ENCODE measurements at regions not wholly inside any gene's neighbourhood (a gene's known extent, or its start where the extent isn't known, plus 50 kb on each side); places are given as distances from the start of the nearest gene placed in this dataset.
"Not testable (repeated sequence)": the region's sequence is repeated elsewhere in the genome, so short reads cannot be mapped to it uniquely, and the experiment has no call there.

DNA sequence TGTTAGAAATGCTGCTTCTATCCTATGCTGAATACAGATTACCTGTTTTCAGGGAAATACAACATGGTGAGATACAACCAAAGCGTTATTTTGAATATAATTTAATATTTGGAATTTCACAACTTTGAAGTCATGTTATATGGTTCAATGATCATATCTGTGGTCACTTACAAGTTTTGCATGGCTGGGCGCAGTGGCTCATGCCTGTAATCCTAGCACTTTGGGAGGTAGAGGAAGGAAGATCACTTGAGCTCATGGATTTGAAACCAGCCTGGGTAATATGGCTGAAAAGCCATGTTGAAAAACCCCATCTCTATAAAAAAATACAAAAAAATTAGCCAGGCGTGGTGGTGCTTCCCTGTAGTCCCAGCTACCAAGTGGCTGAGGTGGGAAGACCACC, 57.9 kb downstream of the DOP1B start:
- DNase-seq (ENCODE audit: low read depth) = no peak
- TF ChIP-seq CTCF (conservative IDR thresholded peaks at IDR 0.05; ENCODE audit: low read depth, low read length) = no peak
- no peak overlapping the region for H3K4me3 ChIP-seq (ENCODE audit: low read depth, low read length)

GRCh38 chr21:36217743-36218142, 61.1 kb downstream of the DOP1B start:
- no peak overlapping the region for H3K4me3 ChIP-seq (ENCODE audit: low read depth, low read length)
- no peak for TF ChIP-seq CTCF (conservative IDR thresholded peaks at IDR 0.05; ENCODE audit: low read depth, low read length)
- DNase-seq (ENCODE audit: low read depth) = no peak

- H3K4me3 ChIP-seq (ENCODE audit: low read depth, low read length) = no peak overlapping the region
- no peak for TF ChIP-seq CTCF (conservative IDR thresholded peaks at IDR 0.05; ENCODE audit: low read depth, low read length)
- no peak for DNase-seq (ENCODE audit: low read depth)
Measured at GRCh38 chr21:36218691-36219090, 62.1 kb downstream of the DOP1B start.

- no peak for DNase-seq (ENCODE audit: low read depth)
- no peak for TF ChIP-seq CTCF (conservative IDR thresholded peaks at IDR 0.05; ENCODE audit: low read depth, low read length)
- H3K4me3 ChIP-seq (ENCODE audit: low read depth, low read length) = no peak overlapping the region
Measured at GRCh38 chr21:36223451-36223850, 66.8 kb downstream of the DOP1B start.

DNA sequence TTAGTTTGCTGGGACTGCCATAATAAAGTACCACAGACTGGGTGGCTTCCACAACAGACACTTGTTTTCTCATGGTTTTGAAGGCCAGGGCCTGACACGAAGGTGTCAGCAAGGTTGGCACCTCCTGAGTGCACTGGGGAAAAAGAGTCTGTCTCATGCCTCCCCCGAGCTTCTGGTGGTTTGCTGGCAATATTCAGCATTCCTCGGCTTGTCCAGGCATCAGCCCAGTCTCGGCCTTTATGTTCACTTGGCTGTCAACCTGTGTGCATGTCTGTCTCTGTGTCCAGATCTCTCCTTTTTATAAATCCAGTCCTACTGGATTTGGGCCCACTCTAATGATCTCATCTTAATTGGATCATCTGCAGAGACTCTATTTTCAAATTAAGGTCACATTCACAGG, 72.6 kb downstream of the DOP1B start:
- no peak for TF ChIP-seq CTCF (conservative IDR thresholded peaks at IDR 0.05; ENCODE audit: low read depth, low read length)
- DNase-seq (ENCODE audit: low read depth) = no peak
- H3K4me3 ChIP-seq (ENCODE audit: low read depth, low read length) = no peak overlapping the region

GRCh38 chr21:36231444-36231843, 74.8 kb downstream of the DOP1B start:
- H3K4me3 ChIP-seq (ENCODE audit: low read depth, low read length); DNase-seq (ENCODE audit: low read depth): not testable (repeated sequence)

GRCh38 chr21:36232641-36233040, 76.0 kb downstream of the DOP1B start:
- DNase-seq (ENCODE audit: low read depth) = no peak
- H3K4me3 ChIP-seq (ENCODE audit: low read depth, low read length) = no peak overlapping the region
- no peak for TF ChIP-seq CTCF (conservative IDR thresholded peaks at IDR 0.05; ENCODE audit: low read depth, low read length)

Measured in epithelial cell of proximal tubule (primary cell).